K562 (cell line): ENCODE measurements at regions not wholly inside any gene's neighbourhood (a gene's known extent, or its start where the extent isn't known, plus 50 kb on each side); places are given as distances from the start of the nearest gene placed in this dataset.

Experiments used
- POLR2AphosphoS5 ChIP-seq: IDR thresholded peaks from 2 replicates; pipeline ENCODE4 v1.6.1; 2011; ENCODE audit warnings: mild to moderate bottlenecking, low read depth, low read length, moderate library complexity; ENCODE audit not compliant: control insufficient read depth, insufficient read depth
- RFX5 ChIP-seq: IDR thresholded peaks from 2 replicates; pipeline ENCODE4 v1.6.1; 2011; ENCODE audit warnings: low read depth, mild to moderate bottlenecking, improper control_type of control experiment, low read length
- TF ChIP-seq, protein P1 (sequence below): sonication (generic); formaldehyde crosslinking; IDR thresholded peaks from 2 replicates; pipeline ENCODE4 v1.8.1; 2023; ENCODE audit warnings: mild to moderate bottlenecking, missing genetic modification reagents

DNA sequence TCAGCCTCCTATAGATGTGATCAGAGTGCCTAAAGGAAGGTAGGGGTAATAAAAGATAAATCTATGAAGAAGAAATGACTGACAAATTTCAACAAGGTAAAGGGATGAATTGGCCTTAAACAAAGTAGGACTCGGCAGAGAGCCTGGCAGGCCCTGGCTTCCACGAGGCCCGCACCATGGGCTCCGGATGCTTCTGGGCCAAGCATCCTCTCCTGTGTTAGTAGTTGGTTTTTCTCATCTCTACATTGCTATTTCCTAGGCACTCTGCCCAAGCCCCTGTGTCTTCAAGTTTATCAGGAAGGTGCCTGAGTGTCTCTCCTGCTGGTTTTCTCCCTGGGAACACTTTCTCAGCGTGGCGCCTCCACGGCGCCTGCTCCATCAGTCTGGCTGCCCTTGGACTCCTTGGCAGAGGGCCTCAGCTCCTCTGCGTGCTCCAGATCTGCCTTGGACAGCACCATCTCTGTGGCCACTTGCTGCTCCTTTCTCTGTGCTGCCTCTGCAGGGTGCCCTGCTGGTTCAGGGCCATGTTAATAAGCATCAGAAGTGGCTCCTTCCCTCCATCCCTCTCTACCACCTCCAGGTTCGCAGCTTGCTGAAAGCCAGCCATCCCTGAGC, 413.3 kb upstream of the DPP6 start:
- no peak for TF ChIP-seq RFX5
- TF ChIP-seq, protein P1, sequence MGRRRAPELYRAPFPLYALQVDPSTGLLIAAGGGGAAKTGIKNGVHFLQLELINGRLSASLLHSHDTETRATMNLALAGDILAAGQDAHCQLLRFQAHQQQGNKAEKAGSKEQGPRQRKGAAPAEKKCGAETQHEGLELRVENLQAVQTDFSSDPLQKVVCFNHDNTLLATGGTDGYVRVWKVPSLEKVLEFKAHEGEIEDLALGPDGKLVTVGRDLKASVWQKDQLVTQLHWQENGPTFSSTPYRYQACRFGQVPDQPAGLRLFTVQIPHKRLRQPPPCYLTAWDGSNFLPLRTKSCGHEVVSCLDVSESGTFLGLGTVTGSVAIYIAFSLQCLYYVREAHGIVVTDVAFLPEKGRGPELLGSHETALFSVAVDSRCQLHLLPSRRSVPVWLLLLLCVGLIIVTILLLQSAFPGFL, result no peak
- no peak for TF ChIP-seq POLR2AphosphoS5
